ENCODE measurements at regions not wholly inside any gene's neighbourhood (a gene's known extent, or its start where the extent isn't known, plus 50 kb on each side); places are given as distances from the start of the nearest gene placed in this dataset.

DNA sequence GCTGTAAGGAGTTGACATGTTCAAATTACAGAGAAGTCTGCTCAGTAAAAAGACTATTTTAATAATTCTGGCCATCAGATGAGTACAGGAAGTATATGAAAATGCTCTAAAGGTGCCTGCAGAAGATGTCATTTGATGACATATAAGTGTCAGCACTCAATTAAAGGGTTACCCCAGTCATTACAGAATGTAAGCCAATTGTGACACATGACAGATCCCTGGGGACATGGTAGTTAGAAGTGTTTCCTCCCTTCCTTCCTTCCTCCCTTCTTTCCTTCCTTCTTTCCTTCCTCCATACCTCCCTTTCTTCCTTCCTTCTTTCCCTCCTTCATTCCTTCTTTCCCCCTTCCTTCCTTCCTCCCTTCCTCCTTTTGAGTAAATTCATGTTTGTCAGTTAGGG, 453.0 kb downstream of the RAPGEF2 start:
- Histone ChIP-seq H3K9me3 (no peaks in the 10 kb centered on the region), H3K27ac (no peak overlapping the region), H3K4me3 (no peak overlapping the region), H3K27me3 (no peaks in the 10 kb centered on the region), H3K4me1 (ENCODE audit: insufficient read depth) (no peaks in the 10 kb centered on the region), H3K36me3 (no peaks in the 10 kb centered on the region)
- intact Hi-C loops (cut with DNase I): no loop called here
- TF ChIP-seq EP300 (IDR thresholded peaks at IDR 0.05): no peak
- TF ChIP-seq, protein P1, sequence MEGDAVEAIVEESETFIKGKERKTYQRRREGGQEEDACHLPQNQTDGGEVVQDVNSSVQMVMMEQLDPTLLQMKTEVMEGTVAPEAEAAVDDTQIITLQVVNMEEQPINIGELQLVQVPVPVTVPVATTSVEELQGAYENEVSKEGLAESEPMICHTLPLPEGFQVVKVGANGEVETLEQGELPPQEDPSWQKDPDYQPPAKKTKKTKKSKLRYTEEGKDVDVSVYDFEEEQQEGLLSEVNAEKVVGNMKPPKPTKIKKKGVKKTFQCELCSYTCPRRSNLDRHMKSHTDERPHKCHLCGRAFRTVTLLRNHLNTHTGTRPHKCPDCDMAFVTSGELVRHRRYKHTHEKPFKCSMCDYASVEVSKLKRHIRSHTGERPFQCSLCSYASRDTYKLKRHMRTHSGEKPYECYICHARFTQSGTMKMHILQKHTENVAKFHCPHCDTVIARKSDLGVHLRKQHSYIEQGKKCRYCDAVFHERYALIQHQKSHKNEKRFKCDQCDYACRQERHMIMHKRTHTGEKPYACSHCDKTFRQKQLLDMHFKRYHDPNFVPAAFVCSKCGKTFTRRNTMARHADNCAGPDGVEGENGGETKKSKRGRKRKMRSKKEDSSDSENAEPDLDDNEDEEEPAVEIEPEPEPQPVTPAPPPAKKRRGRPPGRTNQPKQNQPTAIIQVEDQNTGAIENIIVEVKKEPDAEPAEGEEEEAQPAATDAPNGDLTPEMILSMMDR (IDR thresholded peaks at IDR 0.05): no peak
- DNase-seq: no peak

GRCh38 chr4:159562366-159562765, 459.5 kb downstream of the RAPGEF2 start:
- H3K4me3 ChIP-seq: no peak overlapping the region
- no peaks in the 10 kb centered on the region for H3K36me3 ChIP-seq

DNA sequence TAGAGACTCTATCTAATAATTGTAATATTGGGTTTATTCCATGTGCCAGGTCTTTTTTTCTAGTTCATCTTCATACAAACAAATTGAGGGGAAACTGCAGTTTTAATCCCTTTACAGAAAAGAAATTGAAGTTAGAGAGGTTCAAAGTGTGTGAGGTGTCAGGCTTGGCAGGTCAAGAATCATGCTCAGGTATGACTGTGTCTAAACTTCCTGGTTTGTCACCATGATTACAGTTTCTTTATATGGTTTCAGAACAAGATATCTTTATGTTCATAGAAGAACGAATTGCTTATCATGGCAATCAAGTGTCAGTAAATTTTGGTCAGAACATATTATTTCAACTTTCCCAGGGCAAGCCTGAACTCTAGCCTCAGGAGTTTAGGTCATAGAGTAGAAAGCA, 460.4 kb downstream of the RAPGEF2 start:
- Histone ChIP-seq H3K36me3 (no peaks in the 10 kb centered on the region), H3K4me1 (ENCODE audit: insufficient read depth) (no peaks in the 10 kb centered on the region), H3K27ac (no peak overlapping the region), H3K9me3 (no peaks in the 10 kb centered on the region), H3K27me3 (no peaks in the 10 kb centered on the region), H3K4me3 (no peak overlapping the region)
- TF ChIP-seq, protein P1 (IDR thresholded peaks at IDR 0.05): no peak
- TF ChIP-seq EP300 (IDR thresholded peaks at IDR 0.05) (no peak), POLR2A (IDR thresholded peaks at IDR 0.05) (no peak)
- DNase-seq: no peak
- 41 to 51% (median 43%) methylated on average over 1 of the region's 1 CpG for WGBS, 3 donors
- intact Hi-C loops (cut with DNase I): no loop called here

More at GRCh38 chr4:159562366-159562765, 459.5 kb downstream of the RAPGEF2 start:
- no peak overlapping the region for H3K27ac ChIP-seq
- no peaks in the 10 kb centered on the region for H3K4me1 ChIP-seq (ENCODE audit: insufficient read depth)
- no peak for DNase-seq
- 45 to 63% (median 57%) methylated on average over 1 of the region's 1 CpG for WGBS, 3 donors
- no peaks in the 10 kb centered on the region for H3K27me3 ChIP-seq
- intact Hi-C loops (cut with DNase I): no loop called here
- H3K9me3 ChIP-seq: no peaks in the 10 kb centered on the region
- TF ChIP-seq POLR2A (IDR thresholded peaks at IDR 0.05): no peak
- TF ChIP-seq EP300 (IDR thresholded peaks at IDR 0.05): no peak
- TF ChIP-seq, protein P1 (IDR thresholded peaks at IDR 0.05): no peak

GRCh38 chr4:159564615-159565014, 461.7 kb downstream of the RAPGEF2 start:
- DNase-seq: no peak
- H3K27ac ChIP-seq: no peak overlapping the region
- H3K4me3 ChIP-seq: no peak overlapping the region
- TF ChIP-seq EP300 (IDR thresholded peaks at IDR 0.05) (no peak), POLR2A (IDR thresholded peaks at IDR 0.05) (no peak)
- TF ChIP-seq, protein P1 (IDR thresholded peaks at IDR 0.05): no peak
- intact Hi-C loops (cut with DNase I): no loop called here
- H3K27me3 ChIP-seq: no peaks in the 10 kb centered on the region
- H3K9me3 ChIP-seq: no peaks in the 10 kb centered on the region
- 73 to 91% (median 78%) methylated on average over 5 of the region's 5 CpGs for WGBS, 3 donors
- no peaks in the 10 kb centered on the region for H3K4me1 ChIP-seq (ENCODE audit: insufficient read depth)
- H3K36me3 ChIP-seq: no peaks in the 10 kb centered on the region

DNA sequence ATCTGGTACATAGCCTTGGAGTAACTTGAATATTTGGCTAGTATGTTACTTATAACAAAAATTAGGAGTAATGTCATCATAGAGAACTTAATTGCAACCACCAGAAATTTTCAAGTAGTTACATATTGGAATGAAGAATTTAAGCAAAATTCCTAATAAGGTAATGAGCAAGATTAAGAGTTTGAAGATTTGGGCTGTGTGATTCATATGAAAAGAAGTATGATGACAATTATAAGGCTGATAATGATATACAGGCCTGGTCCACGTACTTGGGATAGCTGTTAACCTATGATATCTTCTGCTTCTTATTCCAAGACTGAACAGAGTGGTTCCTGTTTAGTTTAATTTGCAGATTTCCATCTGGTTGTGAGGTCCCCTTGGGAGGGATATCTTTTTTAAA, 463.9 kb downstream of the RAPGEF2 start:
- Histone ChIP-seq H3K27me3 (no peaks in the 10 kb centered on the region), H3K9me3 (no peaks in the 10 kb centered on the region), H3K36me3 (no peaks in the 10 kb centered on the region), H3K4me3 (no peak overlapping the region), H3K27ac (no peak overlapping the region), H3K4me1 (ENCODE audit: insufficient read depth) (no peaks in the 10 kb centered on the region)
- 38 to 59% (median 47%) methylated on average over 1 of the region's 1 CpG for WGBS, 3 donors
- intact Hi-C loops (cut with DNase I): no loop called here
- no peak for DNase-seq
- TF ChIP-seq POLR2A (IDR thresholded peaks at IDR 0.05): no peak
- TF ChIP-seq, protein P1 (IDR thresholded peaks at IDR 0.05): no peak
- TF ChIP-seq EP300 (IDR thresholded peaks at IDR 0.05): no peak

Measured in ovary (tissue), 7 donors.